22Rv1 (cell line): ENCODE measurements at regions not wholly inside any gene's neighbourhood (a gene's known extent, or its start where the extent isn't known, plus 50 kb on each side); places are given as distances from the start of the nearest gene placed in this dataset.

Experiments
- ZFX ChIP-seq: fragments of 450-650 bp; IDR thresholded peaks from 2 replicates; pipeline ENCODE4 v1.6.1; 2017; ENCODE audit warnings: antibody characterized with exemption, borderline replicate concordance
- TF ChIP-seq, protein P1 (sequence below): fragments of 450-650 bp; IDR thresholded peaks from 2 replicates; pipeline ENCODE4 v1.5.1; 2017; ENCODE audit warnings: mild to moderate bottlenecking

DNA sequence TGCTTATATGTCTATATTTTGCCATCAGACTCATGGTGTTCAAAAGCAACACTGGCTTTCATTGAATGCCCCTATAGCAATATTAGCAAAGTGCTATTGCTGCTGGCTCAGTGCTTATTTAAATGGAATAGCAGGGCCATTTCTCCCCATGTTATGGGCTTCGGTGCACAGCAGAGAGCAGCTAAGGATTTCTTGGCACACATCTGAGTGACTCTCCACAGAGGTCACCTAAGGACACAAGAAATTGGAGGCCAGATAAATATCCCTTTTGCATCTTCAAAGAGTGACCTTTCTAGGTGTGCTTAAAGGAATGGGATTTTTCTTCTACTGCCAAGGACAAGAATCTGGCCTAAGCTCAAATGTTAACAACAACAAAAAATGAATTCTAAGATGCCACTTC is 751.8 kb downstream of the CDH11 start:
- TF ChIP-seq, protein P1, sequence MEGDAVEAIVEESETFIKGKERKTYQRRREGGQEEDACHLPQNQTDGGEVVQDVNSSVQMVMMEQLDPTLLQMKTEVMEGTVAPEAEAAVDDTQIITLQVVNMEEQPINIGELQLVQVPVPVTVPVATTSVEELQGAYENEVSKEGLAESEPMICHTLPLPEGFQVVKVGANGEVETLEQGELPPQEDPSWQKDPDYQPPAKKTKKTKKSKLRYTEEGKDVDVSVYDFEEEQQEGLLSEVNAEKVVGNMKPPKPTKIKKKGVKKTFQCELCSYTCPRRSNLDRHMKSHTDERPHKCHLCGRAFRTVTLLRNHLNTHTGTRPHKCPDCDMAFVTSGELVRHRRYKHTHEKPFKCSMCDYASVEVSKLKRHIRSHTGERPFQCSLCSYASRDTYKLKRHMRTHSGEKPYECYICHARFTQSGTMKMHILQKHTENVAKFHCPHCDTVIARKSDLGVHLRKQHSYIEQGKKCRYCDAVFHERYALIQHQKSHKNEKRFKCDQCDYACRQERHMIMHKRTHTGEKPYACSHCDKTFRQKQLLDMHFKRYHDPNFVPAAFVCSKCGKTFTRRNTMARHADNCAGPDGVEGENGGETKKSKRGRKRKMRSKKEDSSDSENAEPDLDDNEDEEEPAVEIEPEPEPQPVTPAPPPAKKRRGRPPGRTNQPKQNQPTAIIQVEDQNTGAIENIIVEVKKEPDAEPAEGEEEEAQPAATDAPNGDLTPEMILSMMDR: no peak
- TF ChIP-seq ZFX: no peak
